ENCODE measurements at regions not wholly inside any gene's neighbourhood (a gene's known extent, or its start where the extent isn't known, plus 50 kb on each side); places are given as distances from the start of the nearest gene placed in this dataset.
"Not testable (repeated sequence)": the region's sequence is repeated elsewhere in the genome, so short reads cannot be mapped to it uniquely, and the experiment has no call there.

DNA sequence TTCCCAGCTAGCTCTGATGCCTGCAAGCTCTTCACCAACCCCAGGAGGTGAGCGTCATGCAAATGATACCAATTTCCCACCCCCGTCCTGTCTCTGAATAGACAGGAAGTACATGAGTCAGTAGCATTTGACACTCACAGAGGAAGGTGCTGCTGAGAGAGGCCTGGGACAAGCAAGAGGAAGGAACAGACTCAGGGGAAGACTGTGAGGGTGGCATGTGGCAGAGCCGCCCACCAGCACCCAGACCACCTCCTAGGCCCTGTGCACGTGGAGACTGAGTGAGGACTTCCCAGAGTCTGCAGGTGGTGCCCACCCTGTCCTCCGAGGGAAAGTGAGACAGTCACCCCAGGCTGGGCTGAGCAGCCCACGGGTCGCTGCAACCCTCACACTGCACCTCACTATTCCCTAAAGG, 199.5 kb upstream of the SFSWAP start:
- no peak overlapping the region for H3K27ac ChIP-seq (ENCODE audit: low read depth in 1 of 2, low read length in 1 of 2)
- H3K36me3 ChIP-seq (ENCODE audit: control insufficient read depth in 4 of 4, insufficient read depth in 4 of 4, low read length in 4 of 4): no peaks in the 10 kb centered on the region
- no peaks in the 10 kb centered on the region for H3K4me1 ChIP-seq (ENCODE audit: control insufficient read depth in 5 of 5, insufficient read depth in 5 of 5, low read length in 5 of 5)
- peak; percentile 70 for ATAC-seq (ENCODE audit: insufficient read depth, low FRiP score)
- no peak overlapping the region for H3K9ac ChIP-seq (ENCODE audit: insufficient read depth in 1 of 2, low read length in 2 of 2)
- TF ChIP-seq, protein P1, sequence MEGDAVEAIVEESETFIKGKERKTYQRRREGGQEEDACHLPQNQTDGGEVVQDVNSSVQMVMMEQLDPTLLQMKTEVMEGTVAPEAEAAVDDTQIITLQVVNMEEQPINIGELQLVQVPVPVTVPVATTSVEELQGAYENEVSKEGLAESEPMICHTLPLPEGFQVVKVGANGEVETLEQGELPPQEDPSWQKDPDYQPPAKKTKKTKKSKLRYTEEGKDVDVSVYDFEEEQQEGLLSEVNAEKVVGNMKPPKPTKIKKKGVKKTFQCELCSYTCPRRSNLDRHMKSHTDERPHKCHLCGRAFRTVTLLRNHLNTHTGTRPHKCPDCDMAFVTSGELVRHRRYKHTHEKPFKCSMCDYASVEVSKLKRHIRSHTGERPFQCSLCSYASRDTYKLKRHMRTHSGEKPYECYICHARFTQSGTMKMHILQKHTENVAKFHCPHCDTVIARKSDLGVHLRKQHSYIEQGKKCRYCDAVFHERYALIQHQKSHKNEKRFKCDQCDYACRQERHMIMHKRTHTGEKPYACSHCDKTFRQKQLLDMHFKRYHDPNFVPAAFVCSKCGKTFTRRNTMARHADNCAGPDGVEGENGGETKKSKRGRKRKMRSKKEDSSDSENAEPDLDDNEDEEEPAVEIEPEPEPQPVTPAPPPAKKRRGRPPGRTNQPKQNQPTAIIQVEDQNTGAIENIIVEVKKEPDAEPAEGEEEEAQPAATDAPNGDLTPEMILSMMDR (IDR thresholded peaks at IDR 0.05; ENCODE audit: control extremely low read depth, extremely low read depth): no peak
- H3K27me3 ChIP-seq (ENCODE audit: control insufficient read depth in 3 of 3, insufficient read depth in 3 of 3, low read length in 2 of 3): peaks cover 0 to 9% (median 0%) of the 10 kb centered on the region in 3 donors
- no peak for DNase-seq
- WGBS, 2 donors: 30 to 44% methylated on average over 7 of the region's 7 CpGs
- peaks cover 0 to 9% (median 3%) of the 10 kb centered on the region in 4 donors for H3K9me3 ChIP-seq (ENCODE audit: control insufficient read depth in 4 of 4, insufficient read depth in 3 of 4, low read length in 3 of 4)
- no peak overlapping the region for H3K4me3 ChIP-seq

DNA sequence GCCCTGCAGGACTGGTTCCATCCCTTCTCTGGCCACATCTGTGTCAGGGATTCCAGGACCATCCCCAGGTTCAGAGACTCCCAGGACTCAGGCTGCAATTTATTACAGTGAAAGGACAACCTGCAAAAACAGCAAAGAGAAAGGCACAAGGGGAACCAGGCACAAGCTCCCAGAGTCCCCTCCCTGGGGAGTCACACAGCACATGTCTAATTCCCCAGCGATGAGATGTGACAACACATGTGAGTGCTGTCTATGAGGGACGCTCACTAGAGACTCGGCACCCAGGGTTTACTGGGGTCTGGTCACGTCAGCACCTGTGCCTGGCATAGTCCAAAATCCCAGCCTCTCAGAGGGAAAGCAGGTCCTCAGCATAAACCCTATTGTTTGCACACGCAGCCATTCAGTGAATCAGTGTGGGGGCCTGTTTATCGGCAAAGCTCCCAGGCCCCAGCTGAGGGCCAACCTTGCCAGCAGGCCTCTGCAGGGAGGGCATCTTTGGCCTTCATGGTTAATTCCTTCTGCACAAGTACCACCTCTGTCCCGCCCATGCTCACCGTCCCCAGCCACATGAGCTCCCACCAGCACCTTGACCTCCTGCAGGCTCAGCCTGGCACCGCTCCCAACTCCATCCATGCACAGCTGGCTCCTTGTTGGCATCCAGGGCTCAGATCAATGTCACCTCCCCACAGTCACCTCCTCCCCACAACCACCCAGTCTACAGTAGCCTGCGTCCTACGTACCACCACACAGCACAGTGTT, 198.9 kb upstream of the SFSWAP start:
- Histone ChIP-seq H3K9me3 (ENCODE audit: control insufficient read depth in 4 of 4, insufficient read depth in 3 of 4, low read length in 3 of 4) (peaks cover 0 to 9% (median 3%) of the 10 kb centered on the region in 4 donors), H3K9ac (ENCODE audit: insufficient read depth in 1 of 2, low read length in 2 of 2) (no peak overlapping the region), H3K4me3 (no peak overlapping the region), H3K27ac (ENCODE audit: low read depth in 1 of 2, low read length in 1 of 2) (no peak overlapping the region), H3K27me3 (ENCODE audit: control insufficient read depth in 3 of 3, insufficient read depth in 3 of 3, low read length in 2 of 3) (peaks cover 0 to 9% (median 0%) of the 10 kb centered on the region in 3 donors), H3K36me3 (ENCODE audit: control insufficient read depth in 4 of 4, insufficient read depth in 4 of 4, low read length in 4 of 4) (no peaks in the 10 kb centered on the region), H3K4me1 (ENCODE audit: control insufficient read depth in 5 of 5, insufficient read depth in 5 of 5, low read length in 5 of 5) (no peaks in the 10 kb centered on the region)
- DNase-seq (no peak), ATAC-seq (ENCODE audit: insufficient read depth, low FRiP score) (no peak)
- TF ChIP-seq, protein P1 (IDR thresholded peaks at IDR 0.05; ENCODE audit: control extremely low read depth, extremely low read depth): no peak
- 88 to 89% methylated on average over 11 of the region's 11 CpGs for WGBS, 2 donors

DNA sequence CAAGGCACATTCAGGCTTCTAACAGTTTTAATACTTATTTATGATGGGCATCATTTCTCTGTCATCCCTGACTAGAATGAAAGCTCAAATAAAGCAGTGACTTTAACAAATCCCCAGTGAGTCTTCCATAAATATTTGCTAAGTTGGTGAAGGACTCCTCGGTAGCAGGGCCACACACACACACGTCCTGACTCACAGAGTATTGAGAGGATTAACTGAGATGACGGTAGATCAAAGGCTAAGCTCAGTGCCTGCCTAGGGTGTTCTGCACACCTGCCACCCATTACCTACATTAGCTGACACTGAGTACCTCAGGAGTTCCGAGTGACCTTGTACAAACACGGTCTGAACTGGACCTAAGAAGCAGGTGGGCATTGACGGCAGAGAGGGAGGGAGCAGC, 197.3 kb upstream of the SFSWAP start:
- ATAC-seq (ENCODE audit: insufficient read depth, low FRiP score): no peak
- peaks cover 0 to 15% (median 5%) of the 10 kb centered on the region in 4 donors for H3K9me3 ChIP-seq (ENCODE audit: control insufficient read depth in 4 of 4, insufficient read depth in 3 of 4, low read length in 3 of 4)
- no peak overlapping the region for H3K27ac ChIP-seq (ENCODE audit: low read depth in 1 of 2, low read length in 1 of 2)
- no peaks in the 10 kb centered on the region for H3K27me3 ChIP-seq (ENCODE audit: control insufficient read depth in 3 of 3, insufficient read depth in 3 of 3, low read length in 2 of 3)
- H3K9ac ChIP-seq (ENCODE audit: insufficient read depth in 1 of 2, low read length in 2 of 2): no peak overlapping the region
- WGBS, 2 donors: 52 to 64% methylated on average over 6 of the region's 6 CpGs
- no peaks in the 10 kb centered on the region for H3K36me3 ChIP-seq (ENCODE audit: control insufficient read depth in 4 of 4, insufficient read depth in 4 of 4, low read length in 4 of 4)
- DNase-seq: no peak
- TF ChIP-seq, protein P1 (IDR thresholded peaks at IDR 0.05; ENCODE audit: control extremely low read depth, extremely low read depth): no peak
- no peak overlapping the region for H3K4me3 ChIP-seq
- no peaks in the 10 kb centered on the region for H3K4me1 ChIP-seq (ENCODE audit: control insufficient read depth in 5 of 5, insufficient read depth in 5 of 5, low read length in 5 of 5)

- H3K36me3 ChIP-seq (ENCODE audit: control insufficient read depth in 4 of 4, insufficient read depth in 4 of 4, low read length in 4 of 4); H3K9ac ChIP-seq (ENCODE audit: insufficient read depth in 1 of 2, low read length in 2 of 2); ATAC-seq (ENCODE audit: insufficient read depth, low FRiP score); H3K4me3 ChIP-seq; H3K27ac ChIP-seq (ENCODE audit: low read depth in 1 of 2, low read length in 1 of 2); H3K27me3 ChIP-seq (ENCODE audit: control insufficient read depth in 3 of 3, insufficient read depth in 3 of 3, low read length in 2 of 3); DNase-seq; H3K4me1 ChIP-seq (ENCODE audit: control insufficient read depth in 5 of 5, insufficient read depth in 5 of 5, low read length in 5 of 5): not testable (repeated sequence)
- WGBS, 2 donors: 88 to 91% methylated on average over 8 of the region's 8 CpGs
- peaks cover 0 to 15% (median 3%) of the 10 kb centered on the region in 4 donors for H3K9me3 ChIP-seq (ENCODE audit: control insufficient read depth in 4 of 4, insufficient read depth in 3 of 4, low read length in 3 of 4)
Observed at GRCh38 chr12:131520553-131520952, 190.3 kb upstream of the SFSWAP start.
